ENCODE measurements at regions not wholly inside any gene's neighbourhood (a gene's known extent, or its start where the extent isn't known, plus 50 kb on each side); places are given as distances from the start of the nearest gene placed in this dataset.

GRCh38 chr14:26935733-26936132, 337.9 kb upstream of the NOVA1 start:
- H4K20me1 ChIP-seq (ENCODE audit: low read depth, low read length): no peaks in the 10 kb centered on the region
- no peaks in the 10 kb centered on the region for H3K9me2 ChIP-seq (replicated peaks; ENCODE audit: insufficient read depth, low read length)
- no peak overlapping the region for H3K4me2 ChIP-seq (ENCODE audit: low read depth, low read length, poor library complexity, severe bottlenecking)
- H3K4me3 ChIP-seq (ENCODE audit: insufficient read depth, low read length, poor library complexity, severe bottlenecking): no peak overlapping the region
- H3K36me3 ChIP-seq (ENCODE audit: low read length): no peaks in the 10 kb centered on the region
- no peak overlapping the region for H3K27ac ChIP-seq (ENCODE audit: low read depth, low read length)
- H2AFZ ChIP-seq (ENCODE audit: low read depth, low read length, severe bottlenecking): no peak overlapping the region
- TF ChIP-seq, protein P1, sequence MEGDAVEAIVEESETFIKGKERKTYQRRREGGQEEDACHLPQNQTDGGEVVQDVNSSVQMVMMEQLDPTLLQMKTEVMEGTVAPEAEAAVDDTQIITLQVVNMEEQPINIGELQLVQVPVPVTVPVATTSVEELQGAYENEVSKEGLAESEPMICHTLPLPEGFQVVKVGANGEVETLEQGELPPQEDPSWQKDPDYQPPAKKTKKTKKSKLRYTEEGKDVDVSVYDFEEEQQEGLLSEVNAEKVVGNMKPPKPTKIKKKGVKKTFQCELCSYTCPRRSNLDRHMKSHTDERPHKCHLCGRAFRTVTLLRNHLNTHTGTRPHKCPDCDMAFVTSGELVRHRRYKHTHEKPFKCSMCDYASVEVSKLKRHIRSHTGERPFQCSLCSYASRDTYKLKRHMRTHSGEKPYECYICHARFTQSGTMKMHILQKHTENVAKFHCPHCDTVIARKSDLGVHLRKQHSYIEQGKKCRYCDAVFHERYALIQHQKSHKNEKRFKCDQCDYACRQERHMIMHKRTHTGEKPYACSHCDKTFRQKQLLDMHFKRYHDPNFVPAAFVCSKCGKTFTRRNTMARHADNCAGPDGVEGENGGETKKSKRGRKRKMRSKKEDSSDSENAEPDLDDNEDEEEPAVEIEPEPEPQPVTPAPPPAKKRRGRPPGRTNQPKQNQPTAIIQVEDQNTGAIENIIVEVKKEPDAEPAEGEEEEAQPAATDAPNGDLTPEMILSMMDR (IDR thresholded peaks at IDR 0.05; ENCODE audit: insufficient read depth, low read length, poor library complexity, severe bottlenecking): no peak
- TF ChIP-seq EZH2phosphoT487 (conservative IDR thresholded peaks at IDR 0.05; ENCODE audit: low read length): no peak
- H3K9ac ChIP-seq (ENCODE audit: low read length): no peak overlapping the region
- no peaks in the 10 kb centered on the region for H3F3A ChIP-seq (ENCODE audit: insufficient read depth)
- no peaks in the 10 kb centered on the region; the same call in 1 of the 2 replicates for H3K9me3 ChIP-seq (ENCODE audit: insufficient read depth, low read length)
- H3K79me2 ChIP-seq (ENCODE audit: insufficient read depth, low read length): no peaks in the 10 kb centered on the region
- H3K27me3 ChIP-seq (ENCODE audit: low read length): no peaks in the 10 kb centered on the region

DNA sequence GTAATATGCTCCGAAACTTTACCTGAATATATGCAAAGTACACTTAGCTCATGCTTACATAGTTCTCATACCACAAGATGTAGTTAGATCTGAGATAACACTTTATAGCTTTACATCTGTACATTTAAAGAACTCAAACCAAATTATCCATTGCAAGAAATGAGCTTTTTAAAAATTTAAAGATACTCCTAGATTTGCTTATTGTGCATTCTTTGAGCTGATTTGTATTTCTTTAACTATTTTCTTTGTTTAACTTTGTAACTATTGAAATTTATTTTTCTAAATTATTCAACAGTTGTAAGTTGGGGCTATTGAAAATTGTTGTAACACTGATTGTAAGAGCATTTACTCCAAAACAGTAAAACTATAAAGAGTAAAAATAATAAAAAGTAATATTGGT, 340.2 kb upstream of the NOVA1 start:
- Histone ChIP-seq H3K9ac (ENCODE audit: low read length) (no peak overlapping the region), H3K4me3 (ENCODE audit: insufficient read depth, low read length, poor library complexity, severe bottlenecking) (no peak overlapping the region), H3K36me3 (ENCODE audit: low read length) (no peaks in the 10 kb centered on the region), H3K9me3 (ENCODE audit: insufficient read depth, low read length) (no peaks in the 10 kb centered on the region), H3F3A (ENCODE audit: insufficient read depth) (no peaks in the 10 kb centered on the region), H3K9me2 (replicated peaks; ENCODE audit: insufficient read depth, low read length) (no peaks in the 10 kb centered on the region), H2AFZ (ENCODE audit: low read depth, low read length, severe bottlenecking) (no peak overlapping the region), H3K27ac (ENCODE audit: low read depth, low read length) (no peak overlapping the region), H4K20me1 (ENCODE audit: low read depth, low read length) (no peaks in the 10 kb centered on the region), H3K4me2 (ENCODE audit: low read depth, low read length, poor library complexity, severe bottlenecking) (no peak overlapping the region), H3K79me2 (ENCODE audit: insufficient read depth, low read length) (no peaks in the 10 kb centered on the region), H3K27me3 (ENCODE audit: low read length) (no peaks in the 10 kb centered on the region)
- TF ChIP-seq, protein P1 (IDR thresholded peaks at IDR 0.05; ENCODE audit: insufficient read depth, low read length, poor library complexity, severe bottlenecking): no peak
- TF ChIP-seq EZH2phosphoT487 (conservative IDR thresholded peaks at IDR 0.05; ENCODE audit: low read length): no peak

GRCh38 chr14:26939755-26940154, 341.9 kb upstream of the NOVA1 start:
- H3K4me2 ChIP-seq (ENCODE audit: low read depth, low read length, poor library complexity, severe bottlenecking): no peak overlapping the region
- no peaks in the 10 kb centered on the region for H3K27me3 ChIP-seq (ENCODE audit: low read length)
- H3K9me2 ChIP-seq (replicated peaks; ENCODE audit: insufficient read depth, low read length): no peaks in the 10 kb centered on the region
- TF ChIP-seq, protein P1 (IDR thresholded peaks at IDR 0.05; ENCODE audit: insufficient read depth, low read length, poor library complexity, severe bottlenecking): no peak
- TF ChIP-seq EZH2phosphoT487 (conservative IDR thresholded peaks at IDR 0.05; ENCODE audit: low read length): no peak
- no peaks in the 10 kb centered on the region for H3K36me3 ChIP-seq (ENCODE audit: low read length)
- H3F3A ChIP-seq (ENCODE audit: insufficient read depth): no peaks in the 10 kb centered on the region
- H3K27ac ChIP-seq (ENCODE audit: low read depth, low read length): no peak overlapping the region
- no peak overlapping the region for H2AFZ ChIP-seq (ENCODE audit: low read depth, low read length, severe bottlenecking)
- no peak overlapping the region for H3K9ac ChIP-seq (ENCODE audit: low read length)
- no peak overlapping the region for H3K4me3 ChIP-seq (ENCODE audit: insufficient read depth, low read length, poor library complexity, severe bottlenecking)
- H4K20me1 ChIP-seq (ENCODE audit: low read depth, low read length): no peaks in the 10 kb centered on the region
- H3K9me3 ChIP-seq (ENCODE audit: insufficient read depth, low read length): no peaks in the 10 kb centered on the region
- H3K79me2 ChIP-seq (ENCODE audit: insufficient read depth, low read length): no peaks in the 10 kb centered on the region

Data from SU-DHL-6 (cell line).